ENCODE measurements at regions not wholly inside any gene's neighbourhood (a gene's known extent, or its start where the extent isn't known, plus 50 kb on each side); places are given as distances from the start of the nearest gene placed in this dataset.

DNA sequence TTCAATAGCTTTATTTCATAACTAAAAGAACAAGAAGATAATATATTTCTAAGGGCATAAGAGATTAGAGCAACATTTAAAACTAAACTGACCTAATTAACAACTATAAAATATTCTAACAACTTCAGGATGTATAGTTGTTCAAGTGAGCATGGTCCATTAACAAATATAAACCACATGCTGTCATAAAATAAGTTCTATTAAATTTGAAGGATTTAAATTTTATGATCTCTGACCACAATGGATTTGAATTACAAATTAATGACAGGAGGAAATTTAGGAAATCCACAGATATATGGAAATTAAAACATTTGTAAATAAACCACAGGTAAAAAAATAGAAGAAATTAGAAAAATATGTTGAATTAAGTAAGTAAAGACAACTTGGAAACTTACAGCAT is 196.5 kb upstream of the PCDH20 start:
- Histone ChIP-seq H3K27me3 (no peaks in the 10 kb centered on the region), H3K9me3 (no peaks in the 10 kb centered on the region), H3K36me3 (no peaks in the 10 kb centered on the region), H3K4me1 (ENCODE audit: insufficient read depth) (no peaks in the 10 kb centered on the region), H3K27ac (no peak overlapping the region), H3K4me3 (no peak overlapping the region)
- intact Hi-C loops (cut with DNase I), result no loop called here
- no peak for DNase-seq
- TF ChIP-seq EP300 (IDR thresholded peaks at IDR 0.05) (no peak), POLR2A (IDR thresholded peaks at IDR 0.05) (no peak)
- TF ChIP-seq, protein P1, sequence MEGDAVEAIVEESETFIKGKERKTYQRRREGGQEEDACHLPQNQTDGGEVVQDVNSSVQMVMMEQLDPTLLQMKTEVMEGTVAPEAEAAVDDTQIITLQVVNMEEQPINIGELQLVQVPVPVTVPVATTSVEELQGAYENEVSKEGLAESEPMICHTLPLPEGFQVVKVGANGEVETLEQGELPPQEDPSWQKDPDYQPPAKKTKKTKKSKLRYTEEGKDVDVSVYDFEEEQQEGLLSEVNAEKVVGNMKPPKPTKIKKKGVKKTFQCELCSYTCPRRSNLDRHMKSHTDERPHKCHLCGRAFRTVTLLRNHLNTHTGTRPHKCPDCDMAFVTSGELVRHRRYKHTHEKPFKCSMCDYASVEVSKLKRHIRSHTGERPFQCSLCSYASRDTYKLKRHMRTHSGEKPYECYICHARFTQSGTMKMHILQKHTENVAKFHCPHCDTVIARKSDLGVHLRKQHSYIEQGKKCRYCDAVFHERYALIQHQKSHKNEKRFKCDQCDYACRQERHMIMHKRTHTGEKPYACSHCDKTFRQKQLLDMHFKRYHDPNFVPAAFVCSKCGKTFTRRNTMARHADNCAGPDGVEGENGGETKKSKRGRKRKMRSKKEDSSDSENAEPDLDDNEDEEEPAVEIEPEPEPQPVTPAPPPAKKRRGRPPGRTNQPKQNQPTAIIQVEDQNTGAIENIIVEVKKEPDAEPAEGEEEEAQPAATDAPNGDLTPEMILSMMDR (IDR thresholded peaks at IDR 0.05), result no peak

DNA sequence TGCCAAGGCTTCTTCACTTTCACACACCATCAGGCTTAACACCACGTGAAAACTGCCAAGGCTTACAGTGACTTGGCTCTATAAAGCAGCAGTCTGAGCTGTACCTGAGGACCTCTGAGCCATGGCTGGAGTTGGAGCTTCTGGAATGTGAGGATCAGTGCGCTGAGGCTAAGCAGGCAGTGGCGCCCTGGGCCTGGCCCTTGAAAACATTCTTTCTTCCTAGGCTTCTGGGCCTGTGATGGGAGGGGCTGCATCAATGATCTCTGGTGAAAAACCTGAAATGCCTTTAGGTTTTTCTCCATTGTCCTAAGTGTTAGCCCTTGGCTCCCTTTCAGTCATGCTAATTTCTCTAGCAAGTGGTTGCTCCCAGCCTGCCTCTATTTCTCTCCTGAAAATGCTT is 192.5 kb upstream of the PCDH20 start:
- 76 to 82% (median 77%) methylated on average over 3 of the region's 3 CpGs for WGBS, 3 donors
- Histone ChIP-seq H3K4me1 (ENCODE audit: insufficient read depth) (no peaks in the 10 kb centered on the region), H3K4me3 (no peak overlapping the region), H3K27ac (no peak overlapping the region), H3K36me3 (no peaks in the 10 kb centered on the region), H3K27me3 (no peaks in the 10 kb centered on the region), H3K9me3 (no peaks in the 10 kb centered on the region)
- TF ChIP-seq EP300 (IDR thresholded peaks at IDR 0.05) (no peak), POLR2A (IDR thresholded peaks at IDR 0.05) (no peak)
- TF ChIP-seq, protein P1 (IDR thresholded peaks at IDR 0.05), result no peak
- intact Hi-C loops (cut with DNase I), result no loop called here
- DNase-seq, result no peak

DNA sequence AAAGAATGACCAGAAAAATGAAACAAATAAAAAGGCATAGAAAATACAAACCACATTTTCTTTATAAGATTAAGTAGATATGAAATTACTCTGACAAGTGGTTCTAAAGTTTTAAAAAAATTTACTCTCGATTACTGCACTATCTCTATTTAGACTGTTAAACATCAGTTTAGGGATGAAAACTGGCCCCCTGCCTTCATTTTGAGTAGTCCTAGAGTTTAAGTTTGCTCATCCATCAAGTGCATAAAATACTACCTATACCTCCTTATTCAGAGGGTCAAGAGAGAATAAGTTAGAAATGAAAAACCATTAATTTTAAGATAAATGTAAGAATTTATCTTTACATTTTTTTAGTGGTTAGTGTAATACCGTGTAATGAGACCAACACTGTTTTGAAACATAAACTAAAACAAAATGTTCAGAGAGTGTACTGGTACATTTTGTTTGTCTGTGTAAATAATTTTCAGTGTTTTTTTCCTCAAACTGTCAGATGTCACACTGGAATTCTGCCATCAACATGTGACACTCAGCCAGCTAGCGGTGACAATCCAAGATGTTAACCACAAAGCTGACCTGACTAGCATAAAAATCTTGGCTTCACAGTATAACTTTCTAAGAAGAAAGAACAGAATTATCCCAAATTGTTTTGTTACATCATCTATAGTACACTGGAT is 184.8 kb upstream of the PCDH20 start:
- TF ChIP-seq EP300 (IDR thresholded peaks at IDR 0.05) (no peak), POLR2A (IDR thresholded peaks at IDR 0.05) (no peak)
- TF ChIP-seq, protein P1 (IDR thresholded peaks at IDR 0.05), result no peak
- no peak for DNase-seq
- H3K36me3 ChIP-seq, result no peaks in the 10 kb centered on the region
- no peaks in the 10 kb centered on the region for H3K9me3 ChIP-seq
- intact Hi-C loops (cut with DNase I), result no loop called here
- H3K27me3 ChIP-seq, result no peaks in the 10 kb centered on the region
- H3K4me1 ChIP-seq (ENCODE audit: insufficient read depth), result no peaks in the 10 kb centered on the region
- no peak overlapping the region for H3K4me3 ChIP-seq
- 9 to 30% (median 12%) methylated on average over 3 of the region's 3 CpGs for WGBS, 3 donors
- no peak overlapping the region for H3K27ac ChIP-seq

DNA sequence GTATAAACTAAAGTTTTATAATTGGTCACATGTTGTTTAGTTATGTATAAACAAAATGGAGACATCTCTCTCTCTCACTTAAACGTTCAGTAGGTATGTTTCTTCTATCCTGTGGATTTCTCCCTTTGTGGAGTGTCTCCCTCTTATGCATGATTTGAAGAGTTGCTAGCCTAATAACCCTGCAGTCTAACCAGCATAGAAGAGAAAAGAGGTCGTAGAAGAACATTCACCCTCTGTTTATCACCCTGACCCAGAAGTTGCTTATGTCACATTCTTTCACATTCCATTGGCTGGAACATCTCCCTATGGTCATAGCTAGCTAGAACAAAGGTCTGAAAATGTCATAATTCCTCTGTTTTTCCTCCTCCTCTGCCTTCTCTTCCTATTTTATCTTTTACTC is 176.8 kb upstream of the PCDH20 start:
- Histone ChIP-seq H3K36me3 (no peaks in the 10 kb centered on the region), H3K9me3 (no peaks in the 10 kb centered on the region), H3K27me3 (no peaks in the 10 kb centered on the region), H3K4me3 (no peak overlapping the region), H3K4me1 (ENCODE audit: insufficient read depth) (no peaks in the 10 kb centered on the region), H3K27ac (no peak overlapping the region)
- DNase-seq, result no peak
- WGBS, 3 donors, result 17 to 26% (median 18%) methylated on average over 2 of the region's 2 CpGs
- TF ChIP-seq POLR2A (IDR thresholded peaks at IDR 0.05), result no peak
- TF ChIP-seq, protein P1 (IDR thresholded peaks at IDR 0.05), result no peak
- TF ChIP-seq EP300 (IDR thresholded peaks at IDR 0.05), result no peak
- intact Hi-C loops (cut with DNase I), result no loop called here

Data from ovary (tissue), 7 donors.